ENCODE measurements at regions not wholly inside any gene's neighbourhood (a gene's known extent, or its start where the extent isn't known, plus 50 kb on each side); places are given as distances from the start of the nearest gene placed in this dataset.

- no peaks in the 10 kb centered on the region for H3K36me3 ChIP-seq (ENCODE audit: control insufficient read depth, insufficient read depth, low read length)
- H3K27me3 ChIP-seq (ENCODE audit: control insufficient read depth, insufficient read depth, low read length) = no peaks in the 10 kb centered on the region
- H3K4me3 ChIP-seq (ENCODE audit: low read depth, low read length) = no peak overlapping the region
- TF ChIP-seq, protein P1, sequence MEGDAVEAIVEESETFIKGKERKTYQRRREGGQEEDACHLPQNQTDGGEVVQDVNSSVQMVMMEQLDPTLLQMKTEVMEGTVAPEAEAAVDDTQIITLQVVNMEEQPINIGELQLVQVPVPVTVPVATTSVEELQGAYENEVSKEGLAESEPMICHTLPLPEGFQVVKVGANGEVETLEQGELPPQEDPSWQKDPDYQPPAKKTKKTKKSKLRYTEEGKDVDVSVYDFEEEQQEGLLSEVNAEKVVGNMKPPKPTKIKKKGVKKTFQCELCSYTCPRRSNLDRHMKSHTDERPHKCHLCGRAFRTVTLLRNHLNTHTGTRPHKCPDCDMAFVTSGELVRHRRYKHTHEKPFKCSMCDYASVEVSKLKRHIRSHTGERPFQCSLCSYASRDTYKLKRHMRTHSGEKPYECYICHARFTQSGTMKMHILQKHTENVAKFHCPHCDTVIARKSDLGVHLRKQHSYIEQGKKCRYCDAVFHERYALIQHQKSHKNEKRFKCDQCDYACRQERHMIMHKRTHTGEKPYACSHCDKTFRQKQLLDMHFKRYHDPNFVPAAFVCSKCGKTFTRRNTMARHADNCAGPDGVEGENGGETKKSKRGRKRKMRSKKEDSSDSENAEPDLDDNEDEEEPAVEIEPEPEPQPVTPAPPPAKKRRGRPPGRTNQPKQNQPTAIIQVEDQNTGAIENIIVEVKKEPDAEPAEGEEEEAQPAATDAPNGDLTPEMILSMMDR (IDR thresholded peaks at IDR 0.05; ENCODE audit: insufficient read depth, low read depth, low read length) = no peak
- ChIA-PET POLR2A (no interaction called here), CTCF (no interaction called here)
- DNase-seq (ENCODE audit: low read depth) = no peak
Observed at GRCh38 chr13:105625691-105626090, 909.8 kb downstream of the EFNB2 start.

DNA sequence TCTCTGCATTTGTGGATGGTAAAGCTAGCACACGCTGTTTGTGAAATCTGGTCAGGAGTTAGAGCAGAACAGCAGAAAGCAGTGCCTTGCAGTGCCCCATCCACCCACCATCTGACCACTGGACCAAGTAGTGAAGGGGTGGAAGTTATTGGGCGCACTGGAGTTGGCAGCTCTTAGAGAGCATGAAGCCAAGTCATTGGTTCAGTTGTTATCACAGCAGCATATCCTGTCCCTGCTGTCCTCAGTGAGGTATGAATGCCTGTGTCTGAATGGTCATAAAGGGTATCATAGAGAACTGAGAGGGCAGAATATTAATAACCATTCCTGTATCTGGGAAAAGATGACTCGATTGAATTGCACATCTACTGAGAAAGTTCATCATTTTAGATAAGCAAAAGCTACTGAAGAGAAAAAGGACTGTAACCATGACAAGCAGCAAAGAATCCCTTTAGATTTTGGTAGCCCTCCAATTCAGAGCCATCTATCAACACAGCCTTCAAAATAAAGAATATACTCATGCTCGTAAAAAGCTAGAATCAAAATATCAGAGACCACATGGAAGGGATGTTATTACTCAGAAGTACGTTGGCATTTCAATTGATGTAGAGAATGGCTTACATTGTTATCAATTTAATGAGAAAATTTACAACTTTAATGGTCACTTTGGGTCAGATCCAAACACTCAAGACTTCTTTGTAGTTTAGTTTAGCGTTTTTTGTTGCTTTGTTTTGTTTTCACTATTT lies 919.0 kb downstream of the EFNB2 start:
- ChIA-PET CTCF (no interaction called here), POLR2A (no interaction called here)
- Histone ChIP-seq H3K36me3 (ENCODE audit: control insufficient read depth, insufficient read depth, low read length) (no peaks in the 10 kb centered on the region), H3K4me3 (ENCODE audit: low read depth, low read length) (no peak overlapping the region), H3K27me3 (ENCODE audit: control insufficient read depth, insufficient read depth, low read length) (no peaks in the 10 kb centered on the region)
- TF ChIP-seq, protein P1 (IDR thresholded peaks at IDR 0.05; ENCODE audit: insufficient read depth, low read depth, low read length) = no peak
- no peak for DNase-seq (ENCODE audit: low read depth)

- TF ChIP-seq, protein P1 (IDR thresholded peaks at IDR 0.05; ENCODE audit: insufficient read depth, low read depth, low read length) = no peak
- DNase-seq (ENCODE audit: low read depth) = no peak
- no peak overlapping the region for H3K4me3 ChIP-seq (ENCODE audit: low read depth, low read length)
- H3K27me3 ChIP-seq (ENCODE audit: control insufficient read depth, insufficient read depth, low read length) = no peaks in the 10 kb centered on the region
- ChIA-PET CTCF (no interaction called here), POLR2A (no interaction called here)
- no peaks in the 10 kb centered on the region for H3K36me3 ChIP-seq (ENCODE audit: control insufficient read depth, insufficient read depth, low read length)
Observed at GRCh38 chr13:105612541-105612940, 922.9 kb downstream of the EFNB2 start.

DNA sequence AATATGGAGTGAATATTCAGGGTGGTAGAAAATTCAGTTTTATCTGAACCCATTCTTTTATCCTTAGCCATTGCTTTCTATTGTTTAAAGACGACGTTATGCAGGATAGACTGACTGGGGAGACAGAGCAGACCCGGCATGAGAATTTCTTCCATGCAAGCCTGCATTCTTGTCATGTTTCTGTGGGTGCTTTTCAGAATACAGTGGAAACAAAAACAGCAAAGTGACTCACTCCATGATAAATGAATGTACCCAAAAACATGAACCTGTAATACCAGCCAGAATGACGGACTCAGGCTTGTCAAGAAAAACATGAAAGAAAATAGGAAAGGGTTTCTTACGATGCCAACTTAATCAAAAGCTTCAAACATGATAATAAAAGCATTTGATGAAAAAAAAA lies 924.0 kb downstream of the EFNB2 start:
- H3K36me3 ChIP-seq (ENCODE audit: control insufficient read depth, insufficient read depth, low read length) = no peaks in the 10 kb centered on the region
- TF ChIP-seq, protein P1 (IDR thresholded peaks at IDR 0.05; ENCODE audit: insufficient read depth, low read depth, low read length) = no peak
- ChIA-PET POLR2A (no interaction called here), CTCF (no interaction called here)
- H3K4me3 ChIP-seq (ENCODE audit: low read depth, low read length) = no peak overlapping the region
- DNase-seq (ENCODE audit: low read depth) = no peak
- no peaks in the 10 kb centered on the region for H3K27me3 ChIP-seq (ENCODE audit: control insufficient read depth, insufficient read depth, low read length)

DNA sequence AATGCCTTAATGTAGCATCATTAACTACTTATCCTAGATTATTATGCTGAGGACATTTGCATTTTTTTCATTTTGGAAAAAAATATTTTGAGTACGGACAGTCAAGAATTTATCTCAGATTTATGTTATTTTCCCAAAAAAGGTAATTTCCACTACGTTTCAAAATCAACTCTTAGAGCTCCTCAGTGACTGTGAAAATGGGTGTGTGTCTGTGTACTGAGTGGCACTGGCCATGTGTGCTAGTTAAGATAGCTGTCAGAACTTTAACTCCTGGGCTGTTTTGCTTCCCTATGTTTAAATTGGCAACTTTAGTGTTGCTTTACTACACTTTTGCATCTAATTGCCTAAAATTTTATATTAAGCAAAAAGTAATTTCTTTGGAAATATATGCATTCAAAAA lies 927.4 kb downstream of the EFNB2 start:
- ChIA-PET CTCF (no interaction called here), POLR2A (no interaction called here)
- H3K4me3 ChIP-seq (ENCODE audit: low read depth, low read length) = no peak overlapping the region
- H3K27me3 ChIP-seq (ENCODE audit: control insufficient read depth, insufficient read depth, low read length) = no peaks in the 10 kb centered on the region
- TF ChIP-seq, protein P1 (IDR thresholded peaks at IDR 0.05; ENCODE audit: insufficient read depth, low read depth, low read length) = no peak
- no peak for DNase-seq (ENCODE audit: low read depth)
- no peaks in the 10 kb centered on the region for H3K36me3 ChIP-seq (ENCODE audit: control insufficient read depth, insufficient read depth, low read length)

All from BJ (cell line).